Testis (tissue), 2 donors: ENCODE measurements at regions not wholly inside any gene's neighbourhood (a gene's known extent, or its start where the extent isn't known, plus 50 kb on each side); places are given as distances from the start of the nearest gene placed in this dataset.
A peak's percentile ranks its signal among the peaks of the same experiment; 100 is the strongest.

Source experiments
- DNase-seq: peaks from one replicate; pipeline ENCODE4 v3.0.0-alpha.2; 2019
- H3K27ac ChIP-seq, 2 donors: fragments of 200-600 bp; sonication (generic); one replicate each; pipeline ENCODE4 v1.5.1; 2019
- H3K27me3 ChIP-seq: fragments of 200-600 bp; sonication (generic); one replicate; pipeline ENCODE4 v1.5.1; 2019
- H3K36me3 ChIP-seq: fragments of 200-600 bp; sonication (generic); one replicate; pipeline ENCODE4 v1.5.1; 2017; ENCODE audit warnings: low read depth; ENCODE audit errors: missing control alignments
- H3K4me1 ChIP-seq: fragments of 200-600 bp; sonication (generic); one replicate; pipeline ENCODE4 v1.5.1; 2019
- H3K4me3 ChIP-seq, 2 donors: fragments of 200-600 bp; sonication (generic); one replicate each; pipeline ENCODE4 v1.5.1; 2017 to 2019
- H3K9me3 ChIP-seq: fragments of 200-600 bp; sonication (generic); one replicate; pipeline ENCODE4 v1.5.1; 2017
- POLR2A ChIP-seq: fragments of 450-650 bp; IDR thresholded peaks from one replicate; pipeline ENCODE4 v1.6.1; 2017; ENCODE audit warnings: antibody characterized with exemption, mild to moderate bottlenecking, moderate library complexity
- WGBS, 2 donors: methylation state at CpG; one replicate each; pipeline ENCODE4 v1.1.5; 2018; 5-methylcytosine and 5-hydroxymethylcytosine counted together
- intact Hi-C: fragments of 100-400 bp; cut with DNase I; formaldehyde crosslinking; loops from one replicate; pipeline ENCODE4 v1.15.1; 2023; ENCODE audit warnings: low total_unique reads
- TF ChIP-seq, protein P1 (sequence below), 3 experiments: fragments of 450-650 bp in 2 of 3; fragments of 200-600 bp in 1 of 3; sonication (generic) in 1 of 3; IDR thresholded peaks; one replicate each; pipeline ENCODE4 v1.5.1; 2016 to 2019; ENCODE audit warnings: antibody characterized with exemption in 3 of 3, mild to moderate bottlenecking in 2 of 3, moderate library complexity in 1 of 3

DNA sequence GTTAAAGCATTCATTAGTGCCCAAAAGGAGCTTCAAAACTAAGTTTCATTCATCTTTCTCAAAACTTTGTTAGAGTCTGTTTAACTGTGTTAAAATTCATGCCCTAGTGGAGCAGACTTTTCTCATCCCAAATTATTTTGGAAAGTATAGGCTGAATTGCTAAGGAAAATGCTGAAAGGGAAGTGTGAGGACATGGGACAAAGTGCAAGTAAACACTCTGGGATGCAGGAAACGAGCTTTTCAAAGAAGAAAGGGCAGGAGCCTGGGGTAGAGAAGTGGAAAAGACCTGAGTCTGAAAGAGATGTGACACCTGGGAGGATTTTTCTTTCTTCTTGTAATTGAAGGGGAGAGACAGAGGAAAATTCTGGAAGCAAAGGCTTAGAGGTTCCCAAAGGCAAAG lies 93.1 kb upstream of the ANKRD1 start:
- H3K9me3 ChIP-seq: no peaks in the 10 kb centered on the region
- DNase-seq: no peak
- no peak overlapping the region for H3K27ac ChIP-seq
- H3K4me1 ChIP-seq: no peaks in the 10 kb centered on the region
- TF ChIP-seq, protein P1, sequence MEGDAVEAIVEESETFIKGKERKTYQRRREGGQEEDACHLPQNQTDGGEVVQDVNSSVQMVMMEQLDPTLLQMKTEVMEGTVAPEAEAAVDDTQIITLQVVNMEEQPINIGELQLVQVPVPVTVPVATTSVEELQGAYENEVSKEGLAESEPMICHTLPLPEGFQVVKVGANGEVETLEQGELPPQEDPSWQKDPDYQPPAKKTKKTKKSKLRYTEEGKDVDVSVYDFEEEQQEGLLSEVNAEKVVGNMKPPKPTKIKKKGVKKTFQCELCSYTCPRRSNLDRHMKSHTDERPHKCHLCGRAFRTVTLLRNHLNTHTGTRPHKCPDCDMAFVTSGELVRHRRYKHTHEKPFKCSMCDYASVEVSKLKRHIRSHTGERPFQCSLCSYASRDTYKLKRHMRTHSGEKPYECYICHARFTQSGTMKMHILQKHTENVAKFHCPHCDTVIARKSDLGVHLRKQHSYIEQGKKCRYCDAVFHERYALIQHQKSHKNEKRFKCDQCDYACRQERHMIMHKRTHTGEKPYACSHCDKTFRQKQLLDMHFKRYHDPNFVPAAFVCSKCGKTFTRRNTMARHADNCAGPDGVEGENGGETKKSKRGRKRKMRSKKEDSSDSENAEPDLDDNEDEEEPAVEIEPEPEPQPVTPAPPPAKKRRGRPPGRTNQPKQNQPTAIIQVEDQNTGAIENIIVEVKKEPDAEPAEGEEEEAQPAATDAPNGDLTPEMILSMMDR (IDR thresholded peaks at IDR 0.05): no peak
- TF ChIP-seq POLR2A: no peak
- 85 to 88% methylated on average over 1 of the region's 1 CpG for WGBS, 2 donors
- H3K27me3 ChIP-seq: no peaks in the 10 kb centered on the region
- H3K4me3 ChIP-seq: no peak overlapping the region
- intact Hi-C loops: no loop called here
- H3K36me3 ChIP-seq: no peaks in the 10 kb centered on the region

DNA sequence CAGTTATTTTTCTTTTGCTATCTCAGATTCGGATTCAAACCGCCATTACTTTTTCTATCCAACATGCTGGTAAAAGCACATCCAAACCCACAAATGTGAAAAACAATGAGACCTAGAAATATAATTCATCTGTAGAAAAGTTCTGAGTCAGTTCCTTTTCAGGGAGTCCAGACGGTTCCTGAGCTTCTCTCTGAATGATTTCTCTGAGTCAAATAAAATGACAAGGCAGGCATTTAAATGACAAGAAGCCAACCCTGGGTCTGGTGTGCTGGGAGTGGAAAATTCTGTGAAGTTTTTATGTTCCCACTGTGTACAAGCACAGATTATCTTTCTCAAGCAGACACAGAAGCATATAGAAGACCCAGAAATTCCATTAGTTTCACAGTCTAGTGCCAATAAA lies 96.3 kb upstream of the ANKRD1 start:
- Histone ChIP-seq H3K36me3 (no peaks in the 10 kb centered on the region), H3K4me1 (peaks cover 1% of the 10 kb centered on the region), H3K27ac (no peak overlapping the region), H3K9me3 (no peaks in the 10 kb centered on the region), H3K4me3 (no peak overlapping the region), H3K27me3 (no peaks in the 10 kb centered on the region)
- intact Hi-C loops: no loop called here
- 82 to 84% methylated on average over 3 of the region's 3 CpGs for WGBS, 2 donors
- DNase-seq: no peak
- TF ChIP-seq, protein P1 (IDR thresholded peaks at IDR 0.05): no peak
- no peak for TF ChIP-seq POLR2A

DNA sequence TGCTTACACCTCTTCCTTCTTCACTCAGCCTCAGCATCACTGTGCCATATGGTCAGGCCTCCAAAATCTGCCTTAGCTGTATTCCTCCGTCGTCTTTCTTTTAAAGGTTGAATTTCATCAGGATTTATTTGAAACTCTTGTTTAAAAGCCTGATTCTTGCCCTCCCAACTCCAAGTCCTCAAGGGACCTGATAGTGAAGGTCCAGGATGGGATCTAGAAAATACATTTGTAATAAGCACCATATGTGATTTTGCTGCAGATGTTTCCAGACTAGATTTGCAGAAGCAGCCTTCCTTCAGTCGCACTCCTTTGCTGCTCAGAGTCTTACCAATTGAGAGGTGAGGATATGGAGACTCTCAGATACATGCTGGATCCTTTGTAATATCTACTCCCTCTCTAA lies 101.0 kb upstream of the ANKRD1 start:
- Histone ChIP-seq H3K4me1 (peaks cover 15% of the 10 kb centered on the region), H3K36me3 (no peaks in the 10 kb centered on the region), H3K27ac (peak overlapping the region in 1 of 2 donors; percentile 52), H3K27me3 (no peaks in the 10 kb centered on the region), H3K9me3 (no peaks in the 10 kb centered on the region), H3K4me3 (no peak overlapping the region)
- WGBS, 2 donors: 70 to 76% methylated on average over 3 of the region's 3 CpGs
- intact Hi-C loops: no loop called here
- no peak for TF ChIP-seq POLR2A
- TF ChIP-seq, protein P1 (IDR thresholded peaks at IDR 0.05): no peak
- DNase-seq: no peak

DNA sequence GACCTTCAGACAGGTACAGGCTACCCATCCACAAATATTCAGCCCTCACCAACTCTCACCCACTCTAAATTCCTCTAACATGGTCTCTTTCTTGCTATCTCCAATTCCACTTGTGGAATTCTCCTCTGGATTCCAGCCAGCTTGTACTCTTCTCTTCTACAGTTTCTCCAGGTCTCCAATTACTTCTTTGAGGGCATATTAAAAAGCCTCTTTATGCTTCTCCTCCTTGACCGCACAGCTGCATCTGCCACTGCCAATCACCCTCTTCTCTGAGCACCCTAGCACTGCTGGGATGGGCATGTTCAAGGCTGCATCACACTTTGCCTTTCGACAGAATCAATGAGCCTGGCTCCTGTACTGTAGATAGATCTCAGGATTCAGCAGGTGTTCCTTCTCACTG lies 101.5 kb upstream of the ANKRD1 start:
- Histone ChIP-seq H3K27ac (peak overlapping the region in 1 of 2 donors; percentile 83), H3K4me1 (peaks cover 15% of the 10 kb centered on the region), H3K4me3 (no peak overlapping the region), H3K36me3 (no peaks in the 10 kb centered on the region), H3K27me3 (no peaks in the 10 kb centered on the region), H3K9me3 (no peaks in the 10 kb centered on the region)
- TF ChIP-seq POLR2A: no peak
- TF ChIP-seq, protein P1 (IDR thresholded peaks at IDR 0.05): no peak
- WGBS, 2 donors: 64 to 87% methylated on average over 2 of the region's 2 CpGs
- intact Hi-C loops: no loop called here
- no peak for DNase-seq

DNA sequence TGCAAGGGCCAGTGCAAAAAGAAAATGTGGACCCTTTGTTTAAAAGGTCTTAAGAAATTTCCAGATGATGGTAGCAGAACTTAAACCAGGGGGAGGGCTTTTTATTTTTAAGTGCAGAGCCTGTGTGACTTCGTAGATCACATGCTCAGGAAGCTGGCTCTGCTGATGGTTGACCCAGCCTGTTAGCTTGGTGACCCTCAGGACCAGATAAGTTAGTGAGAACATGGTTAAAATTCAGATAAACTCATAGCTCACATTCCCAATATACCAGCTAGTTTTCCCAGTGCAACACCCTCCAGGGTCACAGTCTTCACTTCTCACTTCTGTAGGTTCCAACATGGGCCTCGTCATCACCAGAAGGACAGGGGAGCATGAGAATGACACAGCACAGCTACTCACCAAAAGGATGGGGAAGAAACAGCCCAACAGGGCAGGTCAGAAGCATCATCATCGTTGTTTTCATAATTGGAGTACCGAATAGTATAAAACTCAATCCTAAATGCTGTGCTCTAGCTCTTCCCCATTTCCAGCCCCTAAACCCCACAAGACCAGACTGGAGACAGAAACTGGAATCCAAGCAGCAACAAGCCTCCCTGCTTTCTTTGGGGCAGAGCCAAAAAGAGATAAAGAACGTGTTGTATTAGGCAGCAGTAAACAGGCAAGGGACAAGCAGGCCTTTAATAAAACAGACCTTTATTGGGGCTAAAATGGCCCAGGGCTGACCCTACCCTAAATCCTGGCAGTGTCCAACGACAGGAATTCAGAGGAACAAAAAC lies 102.2 kb upstream of the ANKRD1 start:
- H3K4me1 ChIP-seq: peaks cover 15% of the 10 kb centered on the region
- 35 to 46% methylated on average over 6 of the region's 6 CpGs for WGBS, 2 donors

More for the DNA sequence above, 102.2 kb upstream of the ANKRD1 start:
- peak; percentile 39 for DNase-seq
- H3K27ac ChIP-seq: peak overlapping the region in 1 of 2 donors; percentile 83
- intact Hi-C loops: no loop called here
- no peaks in the 10 kb centered on the region for H3K9me3 ChIP-seq
- TF ChIP-seq POLR2A: no peak
- TF ChIP-seq, protein P1 (IDR thresholded peaks at IDR 0.05): no peak
- no peaks in the 10 kb centered on the region for H3K27me3 ChIP-seq
- no peak overlapping the region for H3K4me3 ChIP-seq
- no peaks in the 10 kb centered on the region for H3K36me3 ChIP-seq
